T-cell (primary cell): ENCODE measurements at regions not wholly inside any gene's neighbourhood (a gene's known extent, or its start where the extent isn't known, plus 50 kb on each side); places are given as distances from the start of the nearest gene placed in this dataset.

Experiments used
- ATAC-seq, 4 experiments: fragments of 200-7000 bp in 3 of 4; fragments of 150-1000 bp in 1 of 4; cut with Tn5 transposase; replicated peaks in 1 of 4; 1 replicate in 3 of 4; 2 replicates in 1 of 4; pipeline ENCODE4 v1.10.0; 2021; ENCODE audit warnings: moderate library complexity in 3 of 4, mild to moderate bottlenecking in 2 of 4, moderate number of reproducible peaks in 1 of 4
- CTCF ChIA-PET, 2 donors: fragments of 300-600 bp; sonication (Branson Sonifier 250); formaldehyde crosslinking; loops; one replicate each; lab custom pipeline; 2022; ENCODE audit warnings: antibody characterized with exemption in 2 of 2; lab: Charles Lee
- POLR2A ChIA-PET, 2 donors: fragments of 300-600 bp; sonication (Branson Sonifier 250); formaldehyde crosslinking; loops; one replicate each; lab custom pipeline; 2022; ENCODE audit warnings: antibody characterized with exemption in 2 of 2; lab: Charles Lee
- DNase-seq, 35 experiments: peaks; one replicate each; pipeline versions ENCODE4 v3.0.0 to v3.0.0-alpha.2; 2013 to 2023
- H3K27ac ChIP-seq: one replicate; pipeline ENCODE4 v1.5.1; 2013; ENCODE audit warnings: low read length
- H3K27me3 ChIP-seq, 2 experiments: replicated peaks in 1 of 2; 1 replicate in 1 of 2; 2 replicates in 1 of 2; pipeline versions ENCODE4 v1.6.1 to v1.7.0; 2013; ENCODE audit warnings: low read length in 1 of 2, mixed read lengths in 1 of 2; ENCODE audit not compliant: control insufficient read depth in 2 of 2, insufficient read depth in 2 of 2; ENCODE audit errors: extremely low read depth in 1 of 2
- H3K36me3 ChIP-seq, 2 donors: 1 replicate in 1 of 2; 2 replicates in 1 of 2; pipeline versions ENCODE4 v1.6.1 to v1.7.0; 2013; ENCODE audit warnings: low read length in 1 of 2; ENCODE audit not compliant: control insufficient read depth in 2 of 2, insufficient read depth in 1 of 2; ENCODE audit errors: extremely low read depth in 1 of 2
- H3K4me1 ChIP-seq, 2 experiments: 1 replicate in 1 of 2; 2 replicates in 1 of 2; pipeline versions ENCODE4 v1.6.1 to v1.7.0; 2013; ENCODE audit warnings: low read length in 2 of 2, mixed read lengths in 1 of 2; ENCODE audit not compliant: insufficient read depth in 2 of 2, control insufficient read depth in 1 of 2; ENCODE audit errors: extremely low read depth in 1 of 2
- H3K4me3 ChIP-seq, 2 donors: 1 replicate in 1 of 2; 2 replicates in 1 of 2; pipeline versions ENCODE4 v1.5.1 to v1.7.0; 2013; ENCODE audit warnings: mild to moderate bottlenecking in 2 of 2, low read length in 1 of 2, moderate library complexity in 1 of 2; ENCODE audit not compliant: control insufficient read depth in 1 of 2; ENCODE audit errors: extremely low read depth in 1 of 2
- H3K9me3 ChIP-seq: 2 replicates; pipeline ENCODE4 v1.7.0; 2013
- H3K27ac Mint-ChIP-seq, 2 donors: one replicate each; pipeline ENCODE4 v1.8.0; 2020 to 2021; ENCODE audit warnings: mild to moderate bottlenecking in 2 of 2, mixed read lengths in 2 of 2
- H3K27me3 Mint-ChIP-seq, 2 donors: one replicate each; pipeline ENCODE4 v1.8.0; 2021 to 2022; ENCODE audit warnings: mixed read lengths in 2 of 2
- H3K36me3 Mint-ChIP-seq: one replicate; pipeline ENCODE4 v1.8.0; 2021; ENCODE audit warnings: mixed read lengths
- H3K4me1 Mint-ChIP-seq, 3 donors: one replicate each; pipeline ENCODE4 v1.8.0; 2020 to 2022; ENCODE audit warnings: mixed read lengths in 3 of 3, mild to moderate bottlenecking in 1 of 3
- H3K4me3 Mint-ChIP-seq, 3 donors: one replicate each; pipeline ENCODE4 v1.8.0; 2020 to 2022; ENCODE audit warnings: mild to moderate bottlenecking in 3 of 3, mixed read lengths in 3 of 3, moderate library complexity in 3 of 3
- H3K9me3 Mint-ChIP-seq, 3 donors: one replicate each; pipeline ENCODE4 v1.8.0; 2020 to 2022; ENCODE audit warnings: mixed read lengths in 3 of 3
- WGBS: methylation state at CpG from one replicate; pipeline ENCODE4 v1.1.5; 2013; ENCODE audit warnings: missing lambda C conversion rate; ENCODE audit not compliant: insufficient coverage; 5-methylcytosine and 5-hydroxymethylcytosine counted together

DNA sequence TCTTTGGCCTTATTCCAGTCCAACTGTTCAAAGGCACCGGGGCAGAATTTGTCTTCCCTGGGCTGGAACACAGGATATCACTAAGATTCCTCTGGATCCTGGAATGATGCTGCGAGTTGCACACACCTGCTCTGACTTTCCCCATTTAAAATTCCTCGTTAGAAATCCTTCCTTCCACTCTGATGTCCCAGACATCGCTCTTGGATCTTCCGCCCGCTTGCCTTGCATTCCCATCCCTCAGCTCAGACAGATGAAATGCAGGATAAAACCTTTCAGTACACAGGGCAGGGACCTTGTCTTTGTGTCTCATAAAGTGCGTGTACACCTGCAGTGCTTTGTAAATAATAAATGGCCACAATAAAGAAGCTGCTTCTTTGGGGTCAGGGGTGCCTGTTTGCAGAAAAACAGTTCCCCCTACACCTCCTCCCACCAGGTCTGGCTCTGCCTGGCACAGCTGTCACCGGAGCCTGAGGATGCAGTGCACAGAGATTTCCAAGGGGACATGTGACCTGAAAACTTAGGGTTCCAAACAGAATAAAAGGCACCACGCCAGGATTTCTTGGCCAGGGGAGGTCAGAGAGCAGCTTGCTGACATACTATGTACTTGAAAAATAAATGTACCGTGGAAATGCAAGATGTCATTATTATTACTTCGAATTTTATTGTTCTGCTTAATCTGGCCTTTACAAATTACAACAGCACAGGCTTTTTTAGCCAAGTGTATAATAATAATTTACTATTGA, 62.9 kb upstream of the SYT6 start:
- CTCF ChIA-PET: no interaction called here
- no peaks in the 10 kb centered on the region for H3K27me3 ChIP-seq
- Mint-ChIP-seq H3K9me3 (no peaks in the 10 kb centered on the region), H3K4me3 (no peak overlapping the region), H3K27ac (no peak overlapping the region), H3K4me1 (peaks cover 0 to 6% (median 6%) of the 10 kb centered on the region in 3 donors), H3K36me3 (no peaks in the 10 kb centered on the region), H3K27me3 (peaks cover 3 to 9% of the 10 kb centered on the region in 2 donors)
- POLR2A ChIA-PET: no interaction called here
- H3K27ac ChIP-seq: no peak overlapping the region
- ATAC-seq: no peak
- 71% methylated on average over 8 of the region's 11 CpGs for WGBS
- no peaks in the 10 kb centered on the region for H3K36me3 ChIP-seq
- H3K9me3 ChIP-seq: no peaks in the 10 kb centered on the region
- no peak overlapping the region for H3K4me3 ChIP-seq
- DNase-seq: no peak
- no peaks in the 10 kb centered on the region for H3K4me1 ChIP-seq

DNA sequence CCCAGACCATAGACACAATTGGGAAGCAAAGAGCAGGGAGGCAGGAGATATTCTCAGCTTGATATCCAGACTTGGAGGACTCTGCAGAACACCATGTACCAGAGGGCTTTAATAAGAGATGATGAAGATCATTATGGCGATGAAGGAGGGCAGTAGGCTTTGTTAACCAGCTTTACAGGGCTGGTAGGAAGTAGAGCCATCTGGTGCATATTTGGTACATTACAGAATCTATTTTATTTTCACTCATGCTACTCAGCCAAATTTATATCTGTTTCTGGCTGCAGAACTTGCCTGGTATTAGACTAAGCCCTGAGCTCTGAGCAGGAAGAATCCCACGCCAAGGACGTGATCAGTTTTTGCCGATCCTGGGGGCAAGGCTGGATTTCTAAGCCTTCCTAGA, 61.8 kb upstream of the SYT6 start:
- no CpG with 5 or more reads among the region's 4 CpGs for WGBS

GRCh38 chr1:114214016-114214415, 60.3 kb upstream of the SYT6 start:
- CTCF ChIA-PET: no interaction called here
- Mint-ChIP-seq H3K4me3 (no peak overlapping the region), H3K27ac (no peak overlapping the region), H3K27me3 (peaks cover 11 to 12% of the 10 kb centered on the region in 2 donors), H3K36me3 (no peaks in the 10 kb centered on the region), H3K9me3 (no peaks in the 10 kb centered on the region), H3K4me1 (peaks cover 0 to 5% (median 4%) of the 10 kb centered on the region in 3 donors)
- H3K36me3 ChIP-seq: no peaks in the 10 kb centered on the region
- no CpG with 5 or more reads among the region's 1 CpG for WGBS
- POLR2A ChIA-PET: no interaction called here
- H3K27me3 ChIP-seq: peaks cover 0 to 4% of the 10 kb centered on the region in 2 experiments
- H3K9me3 ChIP-seq: no peaks in the 10 kb centered on the region
- no peak overlapping the region for H3K4me3 ChIP-seq
- DNase-seq (no peak), ATAC-seq (no peak)
- H3K27ac ChIP-seq: no peak overlapping the region
- H3K4me1 ChIP-seq: no peaks in the 10 kb centered on the region

More for the DNA sequence above, 61.8 kb upstream of the SYT6 start:
- no peak overlapping the region for H3K27ac Mint-ChIP-seq
- no peaks in the 10 kb centered on the region for H3K9me3 Mint-ChIP-seq
- DNase-seq: no peak
- ChIA-PET POLR2A (no interaction called here), CTCF (no interaction called here)
- Histone ChIP-seq H3K27me3 (no peaks in the 10 kb centered on the region), H3K4me1 (no peaks in the 10 kb centered on the region), H3K36me3 (no peaks in the 10 kb centered on the region), H3K27ac (no peak overlapping the region), H3K9me3 (no peaks in the 10 kb centered on the region), H3K4me3 (no peak overlapping the region)
- ATAC-seq: no peak
- no peak overlapping the region for H3K4me3 Mint-ChIP-seq
- no peaks in the 10 kb centered on the region for H3K36me3 Mint-ChIP-seq
- H3K27me3 Mint-ChIP-seq: peaks cover 6 to 12% of the 10 kb centered on the region in 2 donors
- peaks cover 0 to 6% (median 6%) of the 10 kb centered on the region in 3 donors for H3K4me1 Mint-ChIP-seq

DNA sequence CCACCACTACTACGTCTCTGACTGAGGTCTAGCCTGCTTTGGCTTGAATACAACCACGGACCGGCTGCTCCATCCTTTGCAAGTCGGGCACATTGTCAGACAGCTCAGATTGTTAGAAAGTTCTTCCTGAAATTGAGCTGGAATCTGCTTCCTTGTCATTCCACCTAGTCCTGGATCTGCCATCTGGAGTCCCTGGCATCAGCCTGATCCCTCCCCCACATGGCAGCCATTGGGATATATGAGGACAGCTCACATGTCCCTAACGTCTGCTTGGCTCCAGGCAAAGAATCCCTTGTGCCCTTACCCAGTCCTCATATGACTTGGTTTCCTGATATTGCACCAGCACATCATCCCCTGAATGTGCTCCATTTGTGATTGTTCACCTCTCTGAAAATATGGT, 56.3 kb upstream of the SYT6 start:
- no peaks in the 10 kb centered on the region for H3K36me3 Mint-ChIP-seq
- ChIA-PET CTCF (no interaction called here), POLR2A (interaction anchor here in 1 of 2 donors (0.6 kb wide), 1 partner anchor 10 kb away, joined by 4 read pairs; no protein-coding TSS in a partner anchor)
- H3K4me3 Mint-ChIP-seq: no peak overlapping the region
- no peaks in the 10 kb centered on the region for H3K9me3 Mint-ChIP-seq
- Histone ChIP-seq H3K27me3 (peaks cover 7 to 24% of the 10 kb centered on the region in 2 experiments), H3K27ac (no peak overlapping the region), H3K9me3 (no peaks in the 10 kb centered on the region), H3K36me3 (no peaks in the 10 kb centered on the region), H3K4me3 (no peak overlapping the region), H3K4me1 (peaks cover 0 to 9% of the 10 kb centered on the region in 2 experiments)
- WGBS: 86% methylated on average over 5 of the region's 5 CpGs
- DNase-seq (no peak), ATAC-seq (no peak)
- H3K27ac Mint-ChIP-seq: no peak overlapping the region
- peaks cover 33 to 35% of the 10 kb centered on the region in 2 donors for H3K27me3 Mint-ChIP-seq
- peaks cover 2 to 15% (median 10%) of the 10 kb centered on the region in 3 donors for H3K4me1 Mint-ChIP-seq

GRCh38 chr1:114208714-114209113, 55.0 kb upstream of the SYT6 start:
- WGBS: 78% methylated on average over 4 of the region's 4 CpGs
- ChIA-PET POLR2A (no interaction called here), CTCF (no interaction called here)
- Histone ChIP-seq H3K27ac (no peak overlapping the region), H3K9me3 (no peaks in the 10 kb centered on the region), H3K4me3 (no peak overlapping the region), H3K27me3 (peaks cover 9 to 24% of the 10 kb centered on the region in 2 experiments), H3K36me3 (no peaks in the 10 kb centered on the region), H3K4me1 (peaks cover 0 to 9% of the 10 kb centered on the region in 2 experiments)
- Mint-ChIP-seq H3K9me3 (no peaks in the 10 kb centered on the region), H3K36me3 (no peaks in the 10 kb centered on the region), H3K4me1 (peaks cover 2 to 15% (median 10%) of the 10 kb centered on the region in 3 donors), H3K27me3 (peaks cover 34 to 46% of the 10 kb centered on the region in 2 donors), H3K4me3 (no peak overlapping the region), H3K27ac (no peak overlapping the region)
- DNase-seq: no peak
- ATAC-seq: no peak

DNA sequence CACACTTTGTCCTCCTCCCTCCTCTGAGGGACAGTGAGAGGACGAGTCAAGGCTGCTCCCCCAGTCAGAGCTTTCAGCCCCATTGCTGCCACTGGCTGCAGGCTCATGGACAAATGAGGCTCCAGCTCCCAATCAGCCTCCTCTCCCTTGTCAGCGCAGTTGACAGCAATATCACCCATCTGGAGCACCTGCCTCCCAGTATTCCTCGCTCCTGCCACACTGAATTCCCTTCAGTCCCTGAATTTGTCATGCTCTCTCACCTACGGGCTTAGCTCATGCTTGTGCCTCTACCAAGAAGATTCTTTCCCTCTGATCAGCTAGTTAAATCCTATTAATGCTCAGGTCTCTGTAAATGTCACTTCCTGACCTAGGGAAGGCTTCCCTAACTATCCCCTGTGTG, 54.4 kb upstream of the SYT6 start:
- no peak overlapping the region for H3K27ac Mint-ChIP-seq
- 85% methylated on average over 3 of the region's 4 CpGs for whole genome bisulfite sequencing
- peaks cover 2 to 15% (median 10%) of the 10 kb centered on the region in 3 donors for H3K4me1 Mint-ChIP-seq
- ATAC-seq: no peak
- Histone ChIP-seq H3K36me3 (no peaks in the 10 kb centered on the region), H3K27me3 (peaks cover 9 to 24% of the 10 kb centered on the region in 2 experiments), H3K9me3 (no peaks in the 10 kb centered on the region), H3K27ac (no peak overlapping the region), H3K4me3 (no peak overlapping the region), H3K4me1 (peaks cover 0 to 9% of the 10 kb centered on the region in 2 experiments)
- ChIA-PET CTCF (no interaction called here), POLR2A (no interaction called here)
- peaks cover 39 to 44% of the 10 kb centered on the region in 2 donors for H3K27me3 Mint-ChIP-seq
- DNase-seq: no peak
- no peaks in the 10 kb centered on the region for H3K36me3 Mint-ChIP-seq
- H3K9me3 Mint-ChIP-seq: no peaks in the 10 kb centered on the region
- H3K4me3 Mint-ChIP-seq: no peak overlapping the region
